DND-41 (cell line): ENCODE measurements at regions not wholly inside any gene's neighbourhood (a gene's known extent, or its start where the extent isn't known, plus 50 kb on each side); places are given as distances from the start of the nearest gene placed in this dataset.

ENCODE experiments used
- ATAC-seq: fragments of 200-7000 bp; cut with Tn5 transposase; 3 replicates; pipeline ENCODE4 v1.9.1; 2021; ENCODE audit warnings: low read depth; ENCODE audit not compliant: insufficient read depth
- DNase-seq: peaks from one replicate; pipeline ENCODE4 v3.0.0-alpha.2; 2020
- H2AFZ ChIP-seq: 2 replicates; pipeline ENCODE4 v1.6.0; 2012; ENCODE audit warnings: low read depth, low read length
- H3K27ac ChIP-seq: 2 replicates; pipeline ENCODE4 v1.5.1; 2012; ENCODE audit warnings: low read length, inconsistent platforms
- H3K27me3 ChIP-seq: fragments of 200-600 bp; sonication (generic); 2 replicates; pipeline ENCODE4 v1.6.0; 2012; ENCODE audit warnings: low read length, mild to moderate bottlenecking, inconsistent platforms; ENCODE audit not compliant: insufficient read depth, poor library complexity
- H3K36me3 ChIP-seq: 2 replicates; pipeline ENCODE4 v1.5.1; 2012; ENCODE audit warnings: low read length, inconsistent platforms; ENCODE audit not compliant: insufficient read depth
- H3K4me1 ChIP-seq: 2 replicates; pipeline ENCODE4 v1.5.1; 2012; ENCODE audit warnings: mild to moderate bottlenecking, low read length; ENCODE audit not compliant: insufficient read depth
- H3K4me2 ChIP-seq: 2 replicates; pipeline ENCODE4 v1.6.0; 2012; ENCODE audit warnings: mild to moderate bottlenecking, moderate library complexity, low read length, inconsistent platforms; ENCODE audit not compliant: insufficient read depth
- H3K4me3 ChIP-seq, 2 experiments: fragments of 200-600 bp in 1 of 2; shearing (Covaris generic) in 1 of 2; 2 replicates each; pipeline ENCODE4 v1.5.1; 2012 to 2016; ENCODE audit warnings: inconsistent platforms in 2 of 2, low read length in 2 of 2, mild to moderate bottlenecking in 2 of 2, low read depth in 1 of 2, moderate library complexity in 1 of 2
- H3K79me2 ChIP-seq: 2 replicates; pipeline ENCODE4 v1.6.0; 2012; ENCODE audit warnings: low read length, inconsistent platforms; ENCODE audit not compliant: insufficient read depth
- H3K9ac ChIP-seq: 2 replicates; pipeline ENCODE4 v1.6.0; 2012; ENCODE audit warnings: low read depth, mild to moderate bottlenecking, inconsistent platforms, low read length, moderate library complexity
- H3K9me3 ChIP-seq: 2 replicates; pipeline ENCODE4 v1.5.1; 2012; ENCODE audit warnings: low read length, moderate library complexity, mild to moderate bottlenecking, inconsistent platforms; ENCODE audit not compliant: insufficient read depth, severe bottlenecking
- H4K20me1 ChIP-seq: 2 replicates; pipeline ENCODE4 v1.6.0; 2012; ENCODE audit warnings: low read length; ENCODE audit not compliant: insufficient read depth
- EZH2 ChIP-seq: IDR thresholded peaks from 3 replicates; pipeline ENCODE4 v1.6.1; 2012; ENCODE audit warnings: borderline replicate concordance, low read depth, mild to moderate bottlenecking, moderate library complexity, low read length, inconsistent platforms; ENCODE audit not compliant: severe bottlenecking
- TF ChIP-seq, protein P1 (sequence below): IDR thresholded peaks from 2 replicates; pipeline ENCODE4 v1.5.1; 2012; ENCODE audit warnings: borderline replicate concordance, low read length, moderate library complexity, mild to moderate bottlenecking; ENCODE audit not compliant: poor library complexity, severe bottlenecking; ENCODE audit errors: extremely low read depth

DNA sequence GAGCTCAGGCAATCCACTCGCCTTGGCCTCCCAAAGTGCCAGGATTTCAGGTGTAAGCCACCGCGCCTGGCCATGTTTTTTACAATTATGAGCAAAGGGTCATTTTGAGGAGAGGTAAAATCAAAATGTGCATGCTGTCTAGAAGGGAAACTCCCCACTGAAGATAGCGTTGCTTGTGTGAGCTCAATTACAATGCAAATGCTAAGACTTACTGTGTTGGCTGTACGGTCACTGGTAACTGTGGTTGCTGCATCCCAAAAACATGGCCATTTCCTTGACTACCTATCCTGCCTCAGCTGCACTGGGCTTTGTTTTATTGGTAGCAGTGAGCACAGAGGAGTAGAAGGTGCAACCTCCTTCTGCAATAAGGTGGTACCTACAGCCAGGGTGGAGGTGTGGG is 77.4 kb upstream of the SPATA31E1 start:
- ATAC-seq (no peak), DNase-seq (no peak)
- Histone ChIP-seq H3K9me3 (no peaks in the 10 kb centered on the region), H3K27ac (no peak overlapping the region), H3K4me2 (no peak overlapping the region), H3K9ac (no peak overlapping the region), H3K4me1 (no peaks in the 10 kb centered on the region), H2AFZ (no peak overlapping the region), H3K4me3 (no peak overlapping the region), H3K27me3 (no peaks in the 10 kb centered on the region), H3K79me2 (no peaks in the 10 kb centered on the region), H3K36me3 (no peaks in the 10 kb centered on the region), H4K20me1 (no peaks in the 10 kb centered on the region)
- TF ChIP-seq, protein P1, sequence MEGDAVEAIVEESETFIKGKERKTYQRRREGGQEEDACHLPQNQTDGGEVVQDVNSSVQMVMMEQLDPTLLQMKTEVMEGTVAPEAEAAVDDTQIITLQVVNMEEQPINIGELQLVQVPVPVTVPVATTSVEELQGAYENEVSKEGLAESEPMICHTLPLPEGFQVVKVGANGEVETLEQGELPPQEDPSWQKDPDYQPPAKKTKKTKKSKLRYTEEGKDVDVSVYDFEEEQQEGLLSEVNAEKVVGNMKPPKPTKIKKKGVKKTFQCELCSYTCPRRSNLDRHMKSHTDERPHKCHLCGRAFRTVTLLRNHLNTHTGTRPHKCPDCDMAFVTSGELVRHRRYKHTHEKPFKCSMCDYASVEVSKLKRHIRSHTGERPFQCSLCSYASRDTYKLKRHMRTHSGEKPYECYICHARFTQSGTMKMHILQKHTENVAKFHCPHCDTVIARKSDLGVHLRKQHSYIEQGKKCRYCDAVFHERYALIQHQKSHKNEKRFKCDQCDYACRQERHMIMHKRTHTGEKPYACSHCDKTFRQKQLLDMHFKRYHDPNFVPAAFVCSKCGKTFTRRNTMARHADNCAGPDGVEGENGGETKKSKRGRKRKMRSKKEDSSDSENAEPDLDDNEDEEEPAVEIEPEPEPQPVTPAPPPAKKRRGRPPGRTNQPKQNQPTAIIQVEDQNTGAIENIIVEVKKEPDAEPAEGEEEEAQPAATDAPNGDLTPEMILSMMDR = no peak

- Histone ChIP-seq H3K27ac (no peak overlapping the region), H3K4me3 (no peak overlapping the region), H3K36me3 (no peaks in the 10 kb centered on the region), H3K27me3 (no peaks in the 10 kb centered on the region), H3K79me2 (no peaks in the 10 kb centered on the region), H3K9ac (no peak overlapping the region), H2AFZ (no peak overlapping the region), H3K4me1 (no peaks in the 10 kb centered on the region), H3K9me3 (no peaks in the 10 kb centered on the region), H4K20me1 (no peaks in the 10 kb centered on the region), H3K4me2 (no peak overlapping the region)
- no peak for TF ChIP-seq EZH2
- TF ChIP-seq, protein P1 = no peak
- ATAC-seq (no peak), DNase-seq (no peak)
Observed at GRCh38 chr9:87810008-87810407, 72.7 kb upstream of the SPATA31E1 start.

- TF ChIP-seq EZH2 = no peak
- TF ChIP-seq, protein P1 = no peak
- Histone ChIP-seq H3K27ac (no peak overlapping the region), H3K9ac (no peak overlapping the region), H3K4me3 (no peak overlapping the region), H3K4me2 (no peak overlapping the region), H3K79me2 (no peaks in the 10 kb centered on the region), H2AFZ (no peak overlapping the region), H3K27me3 (no peaks in the 10 kb centered on the region), H3K4me1 (no peaks in the 10 kb centered on the region), H4K20me1 (no peaks in the 10 kb centered on the region), H3K9me3 (no peaks in the 10 kb centered on the region), H3K36me3 (no peaks in the 10 kb centered on the region)
- no peak for ATAC-seq
- DNase-seq = no peak
Observed at GRCh38 chr9:87810679-87811178, 71.9 kb upstream of the SPATA31E1 start.
